ENCODE measurements at regions not wholly inside any gene's neighbourhood (a gene's known extent, or its start where the extent isn't known, plus 50 kb on each side); places are given as distances from the start of the nearest gene placed in this dataset.
A peak's percentile ranks its signal among the peaks of the same experiment; 100 is the strongest.
"Not testable (repeated sequence)": the region's sequence is repeated elsewhere in the genome, so short reads cannot be mapped to it uniquely, and the experiment has no call there.

- no peak overlapping the region for H3K27ac Mint-ChIP-seq
Observed at GRCh38 chr1:121443001-121443540, 258.3 kb downstream of the SRGAP2C start.

DNA sequence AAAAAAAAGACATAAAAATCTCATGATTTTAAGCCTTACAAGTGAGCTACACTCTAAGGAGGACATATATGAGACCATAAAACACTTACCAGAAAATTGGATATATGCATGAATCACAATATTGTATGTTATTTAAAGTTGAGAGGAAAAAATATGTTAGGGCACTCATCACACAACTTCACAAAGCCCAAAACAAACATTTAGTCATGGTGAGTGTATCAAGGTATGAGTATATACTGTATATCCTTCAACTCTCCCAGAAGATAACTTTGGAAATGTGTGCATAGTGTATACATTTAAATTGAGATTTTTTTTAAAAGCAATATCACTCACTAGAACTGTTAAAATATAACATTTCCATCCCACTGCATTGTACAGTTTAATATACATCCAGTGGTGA, 259.3 kb downstream of the SRGAP2C start:
- no peak overlapping the region for H3K27ac Mint-ChIP-seq
- H3K4me3 Mint-ChIP-seq = no peak overlapping the region

More at GRCh38 chr1:121443001-121443540, 258.3 kb downstream of the SRGAP2C start:
- peaks cover under 1% of the 10 kb centered on the region for H3K27me3 Mint-ChIP-seq (ENCODE audit: low read depth)
- H3K9me3 Mint-ChIP-seq = peaks cover 13% of the 10 kb centered on the region
- H3K4me3 Mint-ChIP-seq = no peak overlapping the region
- H3K36me3 Mint-ChIP-seq (ENCODE audit: low read depth) = peaks cover 8% of the 10 kb centered on the region
- peaks cover 22% of the 10 kb centered on the region for H3K4me1 Mint-ChIP-seq (ENCODE audit: low read depth)

GRCh38 chr1:121445679-121446078, 260.9 kb downstream of the SRGAP2C start:
- Mint-ChIP-seq H3K36me3 (ENCODE audit: low read depth) (peaks cover 6% of the 10 kb centered on the region), H3K4me1 (ENCODE audit: low read depth) (peaks cover 31% of the 10 kb centered on the region), H3K27me3 (ENCODE audit: low read depth) (no peaks in the 10 kb centered on the region), H3K27ac (no peak overlapping the region), H3K4me3 (no peak overlapping the region), H3K9me3 (peaks cover 7% of the 10 kb centered on the region)

More for the DNA sequence above, 259.3 kb downstream of the SRGAP2C start:
- H3K27me3 Mint-ChIP-seq (ENCODE audit: low read depth) = no peaks in the 10 kb centered on the region
- peaks cover 29% of the 10 kb centered on the region for H3K4me1 Mint-ChIP-seq (ENCODE audit: low read depth)
- peaks cover 8% of the 10 kb centered on the region for H3K36me3 Mint-ChIP-seq (ENCODE audit: low read depth)
- peaks cover 13% of the 10 kb centered on the region for H3K9me3 Mint-ChIP-seq

- H3K4me3 Mint-ChIP-seq; H3K9me3 Mint-ChIP-seq; H3K27ac Mint-ChIP-seq; H3K36me3 Mint-ChIP-seq (ENCODE audit: low read depth); H3K27me3 Mint-ChIP-seq (ENCODE audit: low read depth): not testable (repeated sequence)
- H3K4me1 Mint-ChIP-seq (ENCODE audit: low read depth) = peaks cover 37% of the 10 kb centered on the region
Observed at GRCh38 chr1:121447280-121447923, 262.6 kb downstream of the SRGAP2C start.

DNA sequence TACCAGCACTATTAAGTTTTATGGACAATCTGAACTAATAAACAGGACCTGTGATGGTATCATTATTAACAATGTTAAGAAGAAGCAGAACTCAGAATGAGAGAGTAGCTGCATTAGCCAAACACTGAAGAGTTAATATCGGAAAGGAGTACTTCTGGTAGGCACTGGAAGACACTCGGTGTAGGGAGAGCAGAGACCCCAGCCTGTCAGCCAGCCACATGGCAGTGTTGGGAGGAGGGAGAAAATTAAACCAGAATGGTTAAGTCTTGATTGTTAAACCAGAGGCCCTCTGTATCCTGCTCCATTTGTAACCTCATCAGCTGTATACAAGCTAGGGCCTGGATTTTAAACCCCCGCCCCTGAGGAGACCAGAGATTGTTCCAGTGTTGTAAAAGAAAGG, 263.3 kb downstream of the SRGAP2C start:
- Mint-ChIP-seq H3K9me3 (peaks cover 13% of the 10 kb centered on the region), H3K4me1 (ENCODE audit: low read depth) (peaks cover 35% of the 10 kb centered on the region)
- not testable (repeated sequence) for H3K27me3 Mint-ChIP-seq (ENCODE audit: low read depth); H3K27ac Mint-ChIP-seq; H3K4me3 Mint-ChIP-seq; H3K36me3 Mint-ChIP-seq (ENCODE audit: low read depth)

DNA sequence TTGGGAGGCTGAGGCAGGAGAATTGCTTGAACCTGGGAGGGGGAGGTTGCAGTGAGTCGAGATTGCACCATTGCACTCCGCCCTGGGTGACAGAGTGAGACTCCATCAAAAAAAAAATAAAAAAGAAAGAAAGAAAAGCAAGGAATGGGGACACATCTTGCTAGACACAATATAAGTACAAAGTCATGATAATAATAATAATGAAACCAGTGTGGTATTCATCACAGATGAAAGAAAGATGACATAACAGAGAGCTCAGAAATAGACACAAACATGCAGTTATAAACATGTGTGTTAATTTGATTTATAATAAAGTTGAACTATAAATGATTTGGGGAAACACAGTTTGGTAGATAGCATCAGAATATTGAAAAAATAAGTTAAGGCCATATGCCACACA, 264.1 kb downstream of the SRGAP2C start:
- peaks cover 32% of the 10 kb centered on the region for H3K4me1 Mint-ChIP-seq (ENCODE audit: low read depth)
- H3K9me3 Mint-ChIP-seq = peaks cover 19% of the 10 kb centered on the region
- H3K36me3 Mint-ChIP-seq (ENCODE audit: low read depth) = peaks cover 2% of the 10 kb centered on the region
- H3K27me3 Mint-ChIP-seq (ENCODE audit: low read depth) = peaks cover 4% of the 10 kb centered on the region
- no peak overlapping the region for H3K4me3 Mint-ChIP-seq
- H3K27ac Mint-ChIP-seq = no peak overlapping the region

DNA sequence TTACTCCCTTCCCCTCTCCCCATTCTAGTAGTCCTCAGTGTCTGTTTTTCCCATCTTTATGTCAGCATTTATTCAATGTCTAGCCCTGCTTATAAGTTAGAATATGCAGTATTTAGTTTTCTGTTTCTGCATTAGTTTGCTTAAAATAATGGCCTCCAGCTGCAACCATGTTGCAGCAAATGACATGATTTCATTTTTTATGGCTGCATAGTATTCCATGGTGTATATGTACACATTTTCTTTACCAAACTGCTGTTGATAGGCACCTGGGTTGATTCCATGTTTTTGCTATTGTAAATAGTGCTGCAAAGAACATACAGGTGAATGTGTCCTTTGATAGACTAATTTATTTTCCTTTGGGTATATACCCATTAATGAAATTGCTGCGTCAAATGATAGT, 267.7 kb downstream of the SRGAP2C start:
- Mint-ChIP-seq H3K9me3 (peaks cover 28% of the 10 kb centered on the region), H3K36me3 (ENCODE audit: low read depth) (peaks cover 6% of the 10 kb centered on the region), H3K27ac (no peak overlapping the region), H3K27me3 (ENCODE audit: low read depth) (peaks cover 4% of the 10 kb centered on the region), H3K4me3 (no peak overlapping the region), H3K4me1 (ENCODE audit: low read depth) (peaks cover 27% of the 10 kb centered on the region)

- Mint-ChIP-seq H3K9me3 (peaks cover 19% of the 10 kb centered on the region), H3K4me3 (peak overlapping the region; percentile 50), H3K27ac (peak overlapping the region; percentile 80), H3K4me1 (ENCODE audit: low read depth) (peaks cover 20% of the 10 kb centered on the region), H3K27me3 (ENCODE audit: low read depth) (peaks cover 4% of the 10 kb centered on the region), H3K36me3 (ENCODE audit: low read depth) (peaks cover 15% of the 10 kb centered on the region)
Observed at GRCh38 chr1:121458291-121459048, 273.7 kb downstream of the SRGAP2C start.

GRCh38 chr1:121459235-121459634, 274.5 kb downstream of the SRGAP2C start:
- H3K27ac Mint-ChIP-seq = no peak overlapping the region
- H3K9me3 Mint-ChIP-seq = peaks cover 12% of the 10 kb centered on the region
- H3K27me3 Mint-ChIP-seq (ENCODE audit: low read depth) = no peaks in the 10 kb centered on the region
- no peak overlapping the region for H3K4me3 Mint-ChIP-seq
- peaks cover 18% of the 10 kb centered on the region for H3K4me1 Mint-ChIP-seq (ENCODE audit: low read depth)
- peaks cover 11% of the 10 kb centered on the region for H3K36me3 Mint-ChIP-seq (ENCODE audit: low read depth)

DNA sequence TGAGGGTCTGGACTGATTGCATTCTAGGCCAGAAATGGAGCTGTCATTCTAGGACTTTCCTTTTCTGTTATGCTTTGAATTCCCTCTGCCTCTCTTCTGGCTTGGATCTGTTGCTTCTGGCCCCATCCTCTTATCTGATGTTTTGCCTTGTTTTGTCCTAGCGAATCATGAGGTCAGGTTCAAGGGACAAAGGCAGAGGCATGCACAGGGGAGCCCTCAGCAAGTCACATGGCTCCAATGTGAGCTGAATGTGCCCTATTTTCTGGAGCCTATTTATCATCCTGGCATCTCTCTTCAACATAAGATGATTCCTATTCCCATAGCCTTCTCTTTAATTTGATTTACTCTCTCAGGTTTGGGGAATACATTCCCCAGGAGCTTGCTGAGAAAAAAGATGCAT, 284.6 kb downstream of the SRGAP2C start:
- not testable (repeated sequence) for H3K4me3 Mint-ChIP-seq; H3K27ac Mint-ChIP-seq; H3K27me3 Mint-ChIP-seq (ENCODE audit: low read depth)
- Mint-ChIP-seq H3K4me1 (ENCODE audit: low read depth) (peaks cover 28% of the 10 kb centered on the region), H3K9me3 (peaks cover 15% of the 10 kb centered on the region), H3K36me3 (ENCODE audit: low read depth) (peaks cover 29% of the 10 kb centered on the region)

- peaks cover 28% of the 10 kb centered on the region for H3K4me1 Mint-ChIP-seq (ENCODE audit: low read depth)
- not testable (repeated sequence) for H3K4me3 Mint-ChIP-seq; H3K27ac Mint-ChIP-seq; H3K27me3 Mint-ChIP-seq (ENCODE audit: low read depth)
- peaks cover 15% of the 10 kb centered on the region for H3K9me3 Mint-ChIP-seq
- peaks cover 26% of the 10 kb centered on the region for H3K36me3 Mint-ChIP-seq (ENCODE audit: low read depth)
Observed at GRCh38 chr1:121470401-121470800, 285.6 kb downstream of the SRGAP2C start.

DNA sequence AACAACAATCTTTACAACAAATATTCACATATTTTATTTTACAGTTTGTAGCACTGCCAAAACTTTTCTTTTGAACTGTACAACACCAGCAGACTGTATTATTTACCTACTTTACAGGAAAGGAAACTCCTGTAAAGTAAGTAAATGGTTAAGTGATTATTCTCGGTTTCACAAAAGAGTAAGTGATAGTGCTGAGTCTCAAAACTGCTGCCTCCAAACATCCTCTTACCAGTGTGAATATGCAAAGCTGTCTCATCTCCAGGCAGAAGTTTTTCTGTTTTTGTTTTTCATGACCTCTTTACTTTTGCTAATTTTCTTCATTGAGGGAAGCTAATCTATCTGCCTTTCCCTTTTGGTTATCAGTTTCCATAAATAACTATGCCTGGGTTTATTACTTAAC, 286.7 kb downstream of the SRGAP2C start:
- peaks cover 29% of the 10 kb centered on the region for H3K36me3 Mint-ChIP-seq (ENCODE audit: low read depth)
- no peak overlapping the region for H3K4me3 Mint-ChIP-seq

DNA sequence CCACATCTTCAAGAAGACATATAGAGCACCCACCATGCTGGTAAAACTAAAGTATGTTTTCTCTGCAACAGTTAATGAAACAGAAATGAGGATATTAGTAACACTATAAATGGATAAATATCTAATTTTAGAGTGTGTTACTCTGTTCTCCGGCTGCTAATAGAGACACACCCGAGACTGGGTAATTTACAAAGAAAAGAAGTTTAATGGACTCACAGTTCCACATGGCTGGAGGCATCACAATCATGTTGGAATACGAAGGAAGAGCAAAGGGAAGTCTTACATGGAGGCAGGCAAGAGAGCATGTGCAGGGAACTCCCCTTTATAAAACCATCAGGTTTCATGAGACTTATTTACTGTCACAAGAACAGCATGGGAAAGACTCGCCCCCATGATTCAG, 287.2 kb downstream of the SRGAP2C start:
- peak overlapping the region; percentile 49 for H3K27ac Mint-ChIP-seq
- peaks cover 28% of the 10 kb centered on the region for H3K4me1 Mint-ChIP-seq (ENCODE audit: low read depth)
- no peak overlapping the region for H3K4me3 Mint-ChIP-seq
- peaks cover 29% of the 10 kb centered on the region for H3K36me3 Mint-ChIP-seq (ENCODE audit: low read depth)
- H3K27me3 Mint-ChIP-seq (ENCODE audit: low read depth) = no peaks in the 10 kb centered on the region
- H3K9me3 Mint-ChIP-seq = peaks cover 18% of the 10 kb centered on the region

More for the DNA sequence above, 286.7 kb downstream of the SRGAP2C start:
- Mint-ChIP-seq H3K27ac (peak overlapping the region; percentile 49), H3K9me3 (peaks cover 15% of the 10 kb centered on the region), H3K4me1 (ENCODE audit: low read depth) (peaks cover 28% of the 10 kb centered on the region), H3K27me3 (ENCODE audit: low read depth) (no peaks in the 10 kb centered on the region)

DNA sequence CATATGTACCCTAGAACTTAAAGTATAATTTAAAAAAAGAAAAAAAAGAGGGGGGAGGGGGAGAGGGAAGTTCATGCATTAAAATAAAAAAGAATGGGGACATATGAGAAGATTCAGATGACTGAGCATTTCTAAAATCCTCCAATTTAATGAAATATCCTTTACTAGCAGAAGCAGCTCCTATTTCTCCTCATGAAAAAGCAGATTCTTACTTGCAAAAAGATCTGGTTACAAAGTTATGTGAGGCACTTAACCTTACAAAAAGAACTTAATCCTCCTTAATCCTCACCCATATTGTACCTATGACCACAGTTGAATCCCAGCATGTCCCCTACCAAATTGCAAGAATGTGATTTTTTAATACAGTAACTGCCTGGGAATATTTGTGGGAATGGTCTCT, 298.5 kb downstream of the SRGAP2C start:
- peaks cover 26% of the 10 kb centered on the region for H3K4me1 Mint-ChIP-seq (ENCODE audit: low read depth)
- no peak overlapping the region for H3K4me3 Mint-ChIP-seq
- peaks cover 22% of the 10 kb centered on the region for H3K36me3 Mint-ChIP-seq (ENCODE audit: low read depth)
- H3K27me3 Mint-ChIP-seq (ENCODE audit: low read depth) = no peaks in the 10 kb centered on the region
- peaks cover 27% of the 10 kb centered on the region for H3K9me3 Mint-ChIP-seq
- peak overlapping the region; percentile 27 for H3K27ac Mint-ChIP-seq

- Mint-ChIP-seq H3K27ac (peak overlapping the region; percentile 5), H3K9me3 (peaks cover 23% of the 10 kb centered on the region), H3K27me3 (ENCODE audit: low read depth) (no peaks in the 10 kb centered on the region)
Observed at GRCh38 chr1:121483961-121484424, 299.2 kb downstream of the SRGAP2C start.

More at GRCh38 chr1:121483961-121484424, 299.2 kb downstream of the SRGAP2C start:
- peaks cover 25% of the 10 kb centered on the region for H3K4me1 Mint-ChIP-seq (ENCODE audit: low read depth)
- peaks cover 19% of the 10 kb centered on the region for H3K36me3 Mint-ChIP-seq (ENCODE audit: low read depth)
- no peak overlapping the region for H3K4me3 Mint-ChIP-seq

All from T-helper 1 cell treated with Interleukin-12 subunit alpha and Interleukin-12 subunit beta and Interleukin-4 antibody, amounts not matched to agents 30 μg/mL and 1 μg/mL, for 36 hours (primary cell).